ENCODE measurements at regions not wholly inside any gene's neighbourhood (a gene's known extent, or its start where the extent isn't known, plus 50 kb on each side); places are given as distances from the start of the nearest gene placed in this dataset.
A peak's percentile ranks its signal among the peaks of the same experiment; 100 is the strongest.

DNA sequence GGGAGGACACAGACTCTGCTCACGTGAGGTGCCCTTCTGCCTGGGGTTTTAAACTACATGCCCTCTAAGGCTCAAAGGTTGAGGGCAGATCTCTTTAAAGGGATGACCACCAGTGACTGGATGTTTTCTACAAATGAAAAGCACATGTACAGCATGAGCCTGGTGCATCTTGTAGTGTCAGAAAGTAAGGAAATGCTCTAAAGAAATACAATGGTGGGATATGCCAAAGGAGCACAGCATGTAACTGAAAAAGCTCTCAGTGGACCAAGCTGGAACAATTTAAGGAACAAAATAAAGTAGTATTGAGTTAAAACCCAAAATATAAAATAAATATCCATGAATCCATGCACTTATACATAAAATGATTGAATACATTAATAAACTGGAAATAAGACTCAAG is 78.3 kb upstream of the SEMA6D start:
- 90% methylated on average over 1 of the region's 1 CpG for WGBS (ENCODE audit: insufficient coverage)
- DNase-seq (ENCODE audit: low read depth in 4 of 6, low spot score in 6 of 6), result no peak
- no peaks in the 10 kb centered on the region for H3K27me3 ChIP-seq (ENCODE audit: control insufficient read depth, insufficient read depth, low read length)
- H3K4me1 ChIP-seq (ENCODE audit: control insufficient read depth, insufficient read depth, low read length), result peaks cover 2% of the 10 kb centered on the region
- no peaks in the 10 kb centered on the region for H3K36me3 ChIP-seq (ENCODE audit: control insufficient read depth, insufficient read depth, low read length)
- no peak overlapping the region for H3K27ac ChIP-seq (ENCODE audit: low read depth, low read length)
- no peak overlapping the region for H3K4me3 ChIP-seq (ENCODE audit: low read depth, low read length)
- H3K9me3 ChIP-seq (ENCODE audit: control insufficient read depth, insufficient read depth, low read length), result no peaks in the 10 kb centered on the region

DNA sequence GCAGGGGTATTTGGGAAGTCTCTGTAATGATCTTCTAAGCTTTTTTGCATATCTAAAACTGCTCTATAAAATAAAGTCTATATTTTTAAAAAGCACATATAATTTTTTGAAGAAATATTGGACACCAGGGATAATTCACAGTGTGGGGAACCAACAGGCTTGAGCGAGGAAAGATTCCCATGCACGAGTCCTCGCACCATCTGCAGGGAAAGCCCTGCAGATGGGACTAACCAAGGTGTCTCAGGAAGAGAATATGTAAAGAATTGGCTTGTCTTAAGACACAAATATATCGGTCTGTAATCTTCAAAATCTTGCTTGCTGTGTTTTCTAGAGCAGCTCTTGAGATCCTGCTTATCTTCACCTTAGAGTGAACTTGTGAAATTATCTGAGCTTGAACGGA is 77.2 kb upstream of the SEMA6D start:
- Histone ChIP-seq H3K36me3 (ENCODE audit: control insufficient read depth, insufficient read depth, low read length) (no peaks in the 10 kb centered on the region), H3K9me3 (ENCODE audit: control insufficient read depth, insufficient read depth, low read length) (no peaks in the 10 kb centered on the region), H3K27me3 (ENCODE audit: control insufficient read depth, insufficient read depth, low read length) (no peaks in the 10 kb centered on the region), H3K4me3 (ENCODE audit: low read depth, low read length) (no peak overlapping the region), H3K4me1 (ENCODE audit: control insufficient read depth, insufficient read depth, low read length) (peaks cover 6% of the 10 kb centered on the region), H3K27ac (ENCODE audit: low read depth, low read length) (no peak overlapping the region)
- 94% methylated on average over 5 of the region's 5 CpGs for WGBS (ENCODE audit: insufficient coverage)
- peak in 1 of 6 donors; percentile 59 for DNase-seq (ENCODE audit: low read depth in 4 of 6, low spot score in 6 of 6)

DNA sequence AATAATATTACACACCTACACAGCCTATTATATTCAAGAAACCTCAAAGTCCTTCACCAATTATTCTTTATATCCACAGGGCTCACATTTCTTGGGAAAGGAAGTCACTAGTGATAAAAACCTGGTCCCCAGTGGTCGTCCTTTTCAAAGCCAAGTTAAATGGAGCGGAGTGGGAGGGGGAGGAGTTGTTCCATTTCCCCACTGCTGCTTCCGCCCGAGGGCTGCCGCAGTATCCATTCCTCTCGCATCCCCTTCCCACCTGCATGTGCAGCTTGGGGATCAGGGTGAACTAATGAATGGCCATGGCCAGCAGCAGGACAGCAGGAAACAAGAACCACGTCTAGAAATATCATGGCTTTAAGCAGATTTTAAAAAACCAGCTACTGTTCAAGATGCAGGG is 76.4 kb upstream of the SEMA6D start:
- H3K4me1 ChIP-seq (ENCODE audit: control insufficient read depth, insufficient read depth, low read length), result peaks cover 6% of the 10 kb centered on the region
- DNase-seq (ENCODE audit: low read depth in 4 of 6, low spot score in 6 of 6), result peak in 1 of 6 donors; percentile 50
- H3K27ac ChIP-seq (ENCODE audit: low read depth, low read length), result no peak overlapping the region
- 20% methylated on average over 1 of the region's 7 CpGs for WGBS (ENCODE audit: insufficient coverage)
- no peaks in the 10 kb centered on the region for H3K9me3 ChIP-seq (ENCODE audit: control insufficient read depth, insufficient read depth, low read length)
- no peaks in the 10 kb centered on the region for H3K36me3 ChIP-seq (ENCODE audit: control insufficient read depth, insufficient read depth, low read length)
- no peaks in the 10 kb centered on the region for H3K27me3 ChIP-seq (ENCODE audit: control insufficient read depth, insufficient read depth, low read length)
- no peak overlapping the region for H3K4me3 ChIP-seq (ENCODE audit: low read depth, low read length)

DNA sequence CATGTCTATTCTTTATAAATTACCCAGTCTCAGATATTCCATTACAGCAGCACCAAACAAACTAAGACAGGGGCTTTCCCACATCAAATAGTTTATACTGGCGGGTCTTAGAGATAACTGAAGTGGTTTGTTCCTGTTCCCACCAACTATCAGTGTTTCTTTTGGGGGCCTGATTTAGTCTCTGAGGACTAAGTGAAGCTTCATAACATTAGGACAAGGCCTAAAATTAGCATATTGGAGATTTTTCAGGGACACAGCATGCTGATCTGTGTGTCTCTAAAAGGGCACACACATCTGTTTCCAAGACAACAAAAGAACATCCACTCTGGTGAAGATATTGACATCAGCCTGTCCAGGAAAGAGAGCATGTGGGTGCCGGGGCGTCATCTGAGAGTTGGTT is 72.6 kb upstream of the SEMA6D start:
- Histone ChIP-seq H3K4me3 (ENCODE audit: low read depth, low read length) (no peak overlapping the region), H3K27me3 (ENCODE audit: control insufficient read depth, insufficient read depth, low read length) (no peaks in the 10 kb centered on the region), H3K36me3 (ENCODE audit: control insufficient read depth, insufficient read depth, low read length) (no peaks in the 10 kb centered on the region), H3K9me3 (ENCODE audit: control insufficient read depth, insufficient read depth, low read length) (no peaks in the 10 kb centered on the region), H3K4me1 (ENCODE audit: control insufficient read depth, insufficient read depth, low read length) (peaks cover 6% of the 10 kb centered on the region), H3K27ac (ENCODE audit: low read depth, low read length) (no peak overlapping the region)
- 52% methylated on average over 2 of the region's 3 CpGs for WGBS (ENCODE audit: insufficient coverage)
- no peak for DNase-seq (ENCODE audit: low read depth in 4 of 6, low spot score in 6 of 6)

DNA sequence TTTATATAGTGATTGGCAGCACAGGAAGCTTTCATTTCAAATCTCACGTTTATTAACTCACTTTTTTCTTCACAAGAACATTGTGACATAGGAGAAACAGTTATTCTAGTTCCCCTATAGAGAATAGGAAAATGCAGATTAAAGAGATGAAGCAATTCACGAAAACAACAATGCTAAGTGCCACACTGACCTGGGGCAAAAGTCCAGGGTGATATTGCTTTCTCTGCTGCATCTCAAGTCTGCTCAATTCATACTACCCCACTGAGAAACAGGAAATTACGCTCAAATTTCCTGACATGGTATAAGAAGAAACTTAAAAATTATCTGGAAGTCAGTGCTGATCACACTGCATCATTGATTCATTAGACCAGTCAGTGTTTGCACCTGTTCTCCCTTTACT is 66.7 kb upstream of the SEMA6D start:
- no peaks in the 10 kb centered on the region for H3K36me3 ChIP-seq (ENCODE audit: control insufficient read depth, insufficient read depth, low read length)
- no peak for DNase-seq (ENCODE audit: low read depth in 4 of 6, low spot score in 6 of 6)
- WGBS (ENCODE audit: insufficient coverage), result no CpG with 5 or more reads among the region's 3 CpGs
- H3K27ac ChIP-seq (ENCODE audit: low read depth, low read length), result no peak overlapping the region
- no peaks in the 10 kb centered on the region for H3K27me3 ChIP-seq (ENCODE audit: control insufficient read depth, insufficient read depth, low read length)
- no peak overlapping the region for H3K4me3 ChIP-seq (ENCODE audit: low read depth, low read length)
- H3K9me3 ChIP-seq (ENCODE audit: control insufficient read depth, insufficient read depth, low read length), result no peaks in the 10 kb centered on the region
- H3K4me1 ChIP-seq (ENCODE audit: control insufficient read depth, insufficient read depth, low read length), result no peaks in the 10 kb centered on the region

DNA sequence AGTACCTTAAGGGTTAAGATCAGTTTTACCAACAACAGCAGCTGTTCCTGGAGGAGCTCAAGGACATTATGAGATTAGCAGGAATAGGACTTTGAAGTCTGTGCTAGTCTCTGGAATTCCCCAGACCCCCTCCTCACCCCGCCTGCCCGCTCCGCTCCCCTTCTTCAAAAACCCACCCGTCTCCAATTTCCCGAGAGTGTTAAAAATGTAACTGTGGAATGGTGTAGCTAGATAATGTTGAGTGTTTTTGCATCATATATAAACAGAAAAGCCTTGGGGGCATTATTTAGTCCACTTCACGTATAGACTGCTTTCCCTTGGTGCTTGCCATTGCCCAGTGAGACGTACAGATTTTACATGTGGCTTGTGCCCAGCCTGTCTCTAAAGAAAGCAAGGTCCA is 65.0 kb upstream of the SEMA6D start:
- no peak overlapping the region for H3K4me3 ChIP-seq (ENCODE audit: low read depth, low read length)
- WGBS (ENCODE audit: insufficient coverage), result 59% methylated on average over 2 of the region's 7 CpGs
- no peak for DNase-seq (ENCODE audit: low read depth in 4 of 6, low spot score in 6 of 6)
- no peaks in the 10 kb centered on the region for H3K36me3 ChIP-seq (ENCODE audit: control insufficient read depth, insufficient read depth, low read length)
- H3K9me3 ChIP-seq (ENCODE audit: control insufficient read depth, insufficient read depth, low read length), result no peaks in the 10 kb centered on the region
- H3K27ac ChIP-seq (ENCODE audit: low read depth, low read length), result no peak overlapping the region
- H3K27me3 ChIP-seq (ENCODE audit: control insufficient read depth, insufficient read depth, low read length), result no peaks in the 10 kb centered on the region
- no peaks in the 10 kb centered on the region for H3K4me1 ChIP-seq (ENCODE audit: control insufficient read depth, insufficient read depth, low read length)

DNA sequence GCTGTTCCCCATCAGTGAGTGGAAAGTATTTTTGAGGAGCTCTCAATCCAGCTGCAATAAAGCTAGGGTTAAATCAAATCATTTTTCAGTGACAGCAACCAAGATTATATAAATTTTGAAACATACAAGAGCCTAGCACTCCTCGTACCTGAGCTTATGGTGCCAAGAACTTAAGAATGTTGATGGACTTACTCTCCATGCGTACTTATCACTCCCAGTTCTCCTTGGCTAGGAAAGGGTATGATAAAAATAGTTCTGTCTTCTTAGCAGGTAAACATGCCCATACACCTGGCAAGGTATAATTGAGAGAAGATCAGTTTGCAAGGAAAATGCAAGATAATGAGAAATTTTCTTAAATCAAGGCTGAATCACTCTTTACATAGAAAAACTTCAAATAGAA is 64.5 kb upstream of the SEMA6D start:
- Histone ChIP-seq H3K27ac (ENCODE audit: low read depth, low read length) (no peak overlapping the region), H3K4me1 (ENCODE audit: control insufficient read depth, insufficient read depth, low read length) (no peaks in the 10 kb centered on the region), H3K9me3 (ENCODE audit: control insufficient read depth, insufficient read depth, low read length) (no peaks in the 10 kb centered on the region), H3K27me3 (ENCODE audit: control insufficient read depth, insufficient read depth, low read length) (no peaks in the 10 kb centered on the region), H3K4me3 (ENCODE audit: low read depth, low read length) (no peak overlapping the region), H3K36me3 (ENCODE audit: control insufficient read depth, insufficient read depth, low read length) (no peaks in the 10 kb centered on the region)
- no peak for DNase-seq (ENCODE audit: low read depth in 4 of 6, low spot score in 6 of 6)
- WGBS (ENCODE audit: insufficient coverage), result no CpG with 5 or more reads among the region's 2 CpGs

DNA sequence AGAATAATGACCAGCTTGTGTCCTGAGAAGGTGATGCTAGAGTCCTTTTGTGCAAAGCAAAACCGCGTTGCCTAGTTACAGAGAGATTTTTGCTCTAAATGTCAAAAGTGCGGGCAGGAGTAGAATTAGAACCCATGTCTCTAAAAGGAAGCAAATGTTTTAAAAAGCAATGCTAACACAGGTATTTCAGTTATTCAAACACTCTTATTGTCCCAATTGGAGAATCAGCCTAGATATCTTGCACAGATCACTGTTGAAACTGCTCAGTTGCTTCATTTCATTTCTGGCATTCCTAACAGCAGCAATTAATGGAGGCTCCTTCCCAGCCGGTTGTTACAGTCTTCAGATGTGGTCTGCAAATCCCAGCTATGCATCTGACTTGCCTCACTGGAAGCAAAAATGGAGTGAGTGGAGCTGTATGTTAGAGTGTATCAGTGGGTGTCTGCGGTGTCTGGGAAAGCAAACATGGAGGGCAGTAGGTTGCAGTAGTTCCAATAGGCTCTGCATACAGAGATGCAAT is 55.6 kb upstream of the SEMA6D start:
- DNase-seq (ENCODE audit: low read depth in 4 of 6, low spot score in 6 of 6), result no peak
- H3K27ac ChIP-seq (ENCODE audit: low read depth, low read length), result no peak overlapping the region
- no peaks in the 10 kb centered on the region for H3K27me3 ChIP-seq (ENCODE audit: control insufficient read depth, insufficient read depth, low read length)
- no CpG with 5 or more reads among the region's 5 CpGs for WGBS (ENCODE audit: insufficient coverage)
- H3K4me3 ChIP-seq (ENCODE audit: low read depth, low read length), result no peak overlapping the region
- no peaks in the 10 kb centered on the region for H3K36me3 ChIP-seq (ENCODE audit: control insufficient read depth, insufficient read depth, low read length)
- H3K4me1 ChIP-seq (ENCODE audit: control insufficient read depth, insufficient read depth, low read length), result peaks cover 2% of the 10 kb centered on the region
- H3K9me3 ChIP-seq (ENCODE audit: control insufficient read depth, insufficient read depth, low read length), result no peaks in the 10 kb centered on the region

DNA sequence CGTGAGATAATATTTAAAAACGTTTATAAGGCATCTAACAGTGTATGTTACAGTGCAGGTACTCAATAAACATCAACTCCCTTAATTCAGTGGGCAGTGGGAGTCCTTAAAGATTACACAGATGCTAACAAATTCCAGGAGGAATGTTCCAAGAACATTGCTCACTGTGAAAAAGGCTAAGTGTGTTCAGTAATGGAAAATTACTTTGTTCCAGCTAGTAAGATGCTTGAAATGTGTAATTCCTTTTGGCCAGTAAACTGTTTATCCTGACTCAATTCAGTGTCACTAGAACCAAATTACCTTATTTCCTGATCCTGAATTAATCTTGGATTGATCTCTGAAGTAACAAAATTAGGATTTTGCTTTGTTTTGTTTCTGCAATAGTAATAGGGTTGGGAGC is 54.2 kb upstream of the SEMA6D start:
- peaks cover 2% of the 10 kb centered on the region for H3K4me1 ChIP-seq (ENCODE audit: control insufficient read depth, insufficient read depth, low read length)
- DNase-seq (ENCODE audit: low read depth in 4 of 6, low spot score in 6 of 6), result no peak
- H3K9me3 ChIP-seq (ENCODE audit: control insufficient read depth, insufficient read depth, low read length), result no peaks in the 10 kb centered on the region
- WGBS (ENCODE audit: insufficient coverage), result no CpG with 5 or more reads among the region's 2 CpGs
- no peak overlapping the region for H3K4me3 ChIP-seq (ENCODE audit: low read depth, low read length)
- H3K27me3 ChIP-seq (ENCODE audit: control insufficient read depth, insufficient read depth, low read length), result no peaks in the 10 kb centered on the region
- H3K36me3 ChIP-seq (ENCODE audit: control insufficient read depth, insufficient read depth, low read length), result no peaks in the 10 kb centered on the region
- no peak overlapping the region for H3K27ac ChIP-seq (ENCODE audit: low read depth, low read length)

All from spinal cord (tissue), 9 donors.